ENCODE measurements at regions not wholly inside any gene's neighbourhood (a gene's known extent, or its start where the extent isn't known, plus 50 kb on each side); places are given as distances from the start of the nearest gene placed in this dataset.

- Histone ChIP-seq H3K9me3 (ENCODE audit: control insufficient read depth, low read length) (no peaks in the 10 kb centered on the region), H3K9ac (ENCODE audit: extremely low read depth, low read length, poor library complexity, severe bottlenecking) (no peak overlapping the region), H3K27me3 (ENCODE audit: control insufficient read depth, insufficient read depth, low read length, poor library complexity, severe bottlenecking) (no peaks in the 10 kb centered on the region), H3K36me3 (ENCODE audit: control insufficient read depth, insufficient read depth, low read length) (no peaks in the 10 kb centered on the region), H3K27ac (ENCODE audit: low read depth, low read length) (no peak overlapping the region), H3K4me1 (ENCODE audit: control insufficient read depth, insufficient read depth, low read length) (no peaks in the 10 kb centered on the region), H3K4me3 (ENCODE audit: low read length) (no peak overlapping the region)
- DNase-seq = no peak
- no peak for TF ChIP-seq CTCF (conservative IDR thresholded peaks at IDR 0.05)
- Mint-ChIP-seq H3K27me3 (ENCODE audit: insufficient read depth) (no peaks in the 10 kb centered on the region), H3K36me3 (ENCODE audit: low read depth) (no peaks in the 10 kb centered on the region), H3K27ac (no peak overlapping the region), H3K4me1 (peaks cover 4% of the 10 kb centered on the region), H3K9me3 (no peaks in the 10 kb centered on the region), H3K4me3 (no peak overlapping the region)
- 92% methylated on average over 1 of the region's 1 CpG; no CpG with 5 or more reads in 1 of the 2 experiments for WGBS, 2 experiments (ENCODE audit: insufficient coverage in 1 of 2, insufficient read length in 1 of 2)
Observed at GRCh38 chrX:96170626-96171025, 514.0 kb upstream of the DIAPH2 start.

GRCh38 chrX:96176921-96177320 is 507.7 kb upstream of the DIAPH2 start:
- Mint-ChIP-seq H3K4me3 (no peak overlapping the region), H3K36me3 (ENCODE audit: low read depth) (no peaks in the 10 kb centered on the region), H3K27me3 (ENCODE audit: insufficient read depth) (no peaks in the 10 kb centered on the region), H3K27ac (no peak overlapping the region), H3K4me1 (peaks cover 7% of the 10 kb centered on the region), H3K9me3 (no peaks in the 10 kb centered on the region)
- DNase-seq = no peak
- 100% methylated on average over 3 of the region's 3 CpGs; no CpG with 5 or more reads in 1 of the 2 experiments for WGBS, 2 experiments (ENCODE audit: insufficient coverage in 1 of 2, insufficient read length in 1 of 2)
- no peaks in the 10 kb centered on the region for H3K4me1 ChIP-seq (ENCODE audit: control insufficient read depth, insufficient read depth, low read length)
- no peak for TF ChIP-seq CTCF (conservative IDR thresholded peaks at IDR 0.05)
- no peak overlapping the region for H3K4me3 ChIP-seq (ENCODE audit: low read length)
- H3K27me3 ChIP-seq (ENCODE audit: control insufficient read depth, insufficient read depth, low read length, poor library complexity, severe bottlenecking) = no peaks in the 10 kb centered on the region
- H3K27ac ChIP-seq (ENCODE audit: low read depth, low read length) = no peak overlapping the region
- no peak overlapping the region for H3K9ac ChIP-seq (ENCODE audit: extremely low read depth, low read length, poor library complexity, severe bottlenecking)
- H3K36me3 ChIP-seq (ENCODE audit: control insufficient read depth, insufficient read depth, low read length) = no peaks in the 10 kb centered on the region
- H3K9me3 ChIP-seq (ENCODE audit: control insufficient read depth, low read length) = no peaks in the 10 kb centered on the region

DNA sequence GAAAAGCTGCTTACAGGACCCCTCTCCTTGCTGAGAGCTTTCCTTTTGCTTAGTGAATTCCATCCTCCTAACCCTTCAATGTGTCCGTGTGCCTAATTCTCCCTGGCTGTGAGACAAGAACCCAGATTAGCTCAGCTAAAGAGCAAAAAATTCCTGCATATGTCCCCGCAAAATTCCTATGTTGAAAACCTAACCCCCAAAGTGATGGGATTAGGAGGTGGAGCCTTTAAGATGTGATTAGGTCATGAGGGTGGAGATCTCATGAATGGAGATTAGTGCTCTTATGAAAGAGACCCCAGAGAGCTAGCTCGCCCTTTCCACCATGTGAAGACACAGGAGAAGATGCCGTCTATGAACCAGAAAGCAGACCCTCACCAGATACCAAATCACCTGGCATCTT is 503.0 kb upstream of the DIAPH2 start:
- H3K4me1 ChIP-seq (ENCODE audit: control insufficient read depth, insufficient read depth, low read length) = no peaks in the 10 kb centered on the region
- H3K4me3 Mint-ChIP-seq = no peak overlapping the region
- H3K36me3 Mint-ChIP-seq (ENCODE audit: low read depth) = no peaks in the 10 kb centered on the region
- no peaks in the 10 kb centered on the region for H3K36me3 ChIP-seq (ENCODE audit: control insufficient read depth, insufficient read depth, low read length)
- no peak overlapping the region for H3K27ac ChIP-seq (ENCODE audit: low read depth, low read length)
- H3K27ac Mint-ChIP-seq = no peak overlapping the region
- H3K27me3 Mint-ChIP-seq (ENCODE audit: insufficient read depth) = no peaks in the 10 kb centered on the region
- H3K9me3 ChIP-seq (ENCODE audit: control insufficient read depth, low read length) = no peaks in the 10 kb centered on the region
- H3K4me1 Mint-ChIP-seq = peaks cover 22% of the 10 kb centered on the region
- DNase-seq = peak; percentile 61
- TF ChIP-seq CTCF (conservative IDR thresholded peaks at IDR 0.05) = no peak
- no peaks in the 10 kb centered on the region for H3K9me3 Mint-ChIP-seq
- no peak overlapping the region for H3K4me3 ChIP-seq (ENCODE audit: low read length)
- 73% methylated on average over 4 of the region's 4 CpGs; no CpG with 5 or more reads in 1 of the 2 experiments for WGBS, 2 experiments (ENCODE audit: insufficient coverage in 1 of 2, insufficient read length in 1 of 2)
- no peaks in the 10 kb centered on the region for H3K27me3 ChIP-seq (ENCODE audit: control insufficient read depth, insufficient read depth, low read length, poor library complexity, severe bottlenecking)
- no peak overlapping the region for H3K9ac ChIP-seq (ENCODE audit: extremely low read depth, low read length, poor library complexity, severe bottlenecking)
